Pancreas (tissue), 10 donors: ENCODE measurements at regions not wholly inside any gene's neighbourhood (a gene's known extent, or its start where the extent isn't known, plus 50 kb on each side); places are given as distances from the start of the nearest gene placed in this dataset.

Experiments
- ATAC-seq, 4 donors: fragments of 200-7000 bp; cut with Tn5 transposase; one replicate each; pipeline versions ENCODE4 v1.8.0 to v1.9.1; 2020; ENCODE audit warnings: mild to moderate bottlenecking in 4 of 4, moderate library complexity in 4 of 4
- DNase-seq, 6 donors: peaks; one replicate each; pipeline ENCODE4 v3.0.0-alpha.2; 2020
- FAIRE-seq: peaks from 2 replicates; lab custom pipeline; 2012; peaks lifted over from hg19 to GRCh38; lab: Jason Lieb, UNC
- H3K27ac ChIP-seq, 4 donors: fragments of 200-600 bp; sonication (generic); 1 replicate in 3 of 4; 2 replicates in 1 of 4; pipeline versions ENCODE4 v1.5.0 to v1.8.0; 2020
- H3K27me3 ChIP-seq, 4 donors: fragments of 200-600 bp; one replicate each; pipeline ENCODE4 v1.8.0; 2021
- H3K36me3 ChIP-seq, 3 donors: fragments of 200-600 bp; sonication (generic) in 1 of 3; one replicate each; pipeline versions ENCODE4 v1.5.0 to v1.8.0; 2020 to 2021
- H3K4me1 ChIP-seq, 3 donors: fragments of 200-600 bp; one replicate each; pipeline ENCODE4 v1.8.0; 2021
- H3K4me3 ChIP-seq, 4 donors: fragments of 200-600 bp; sonication (generic) in 2 of 4; one replicate each; pipeline versions ENCODE4 v1.5.0 to v1.8.0; 2020 to 2021
- H3K9me3 ChIP-seq, 4 donors: fragments of 200-600 bp; one replicate each; pipeline ENCODE4 v1.8.0; 2021
- CTCF ChIP-seq, 4 donors: fragments of 200-600 bp; sonication (generic) in 3 of 4; IDR thresholded peaks; one replicate each; pipeline versions ENCODE4 v1.5.0 to v1.8.0; 2021; ENCODE audit warnings: antibody characterized with exemption in 4 of 4
- WGBS, 2 donors: extraction: QIAGEN DNeasy Blood & Tissue Kit; methylation state at CpG; one replicate each; pipeline ENCODE4 v1.1.7; 2013; 5-methylcytosine and 5-hydroxymethylcytosine counted together
- intact Hi-C, 3 donors: fragments of 100-400 bp; cut with DNase I; formaldehyde crosslinking; loops; one replicate each; pipeline versions ENCODE4 v1.11.1 to v1.14.2; 2022
- donor health status: healthy with polysubstance abuse.
- donor health status: DM: no; HTN: no; CAD: no; lungs with moderate emphysema.
- donor health status: DM: no; HTN: no; CAD: no.
- donor health status: control.
- donor health status: control.
- donor health status: Bipolar disorder and iron deficiency.
- donor health status: DM: yes; HTN: yes; CAD: no.
- donor health status: DM: no; HTN: no; CAD: no.
- donor health status: DM: no; HTN: no; CAD: no.
- donor health status: DM: yes; HTN: yes; CAD: no.

- ATAC-seq (no peak), FAIRE-seq (no peak), DNase-seq (peak in 1 of 6 donors; percentile 28)
- H3K9me3 ChIP-seq: no peaks in the 10 kb centered on the region
- no peak overlapping the region for H3K4me3 ChIP-seq
- H3K27ac ChIP-seq: no peak overlapping the region
- WGBS, 2 donors: 64 to 70% methylated on average over 9 of the region's 9 CpGs
- H3K4me1 ChIP-seq: no peaks in the 10 kb centered on the region
- no peaks in the 10 kb centered on the region for H3K36me3 ChIP-seq
- peaks cover 0 to 5% (median 1%) of the 10 kb centered on the region in 4 donors for H3K27me3 ChIP-seq
- TF ChIP-seq CTCF (IDR thresholded peaks at IDR 0.05): no peak
- intact Hi-C loops: no loop called here
Observed at GRCh38 chrX:94871640-94872039, 1197.6 kb downstream of the FAM133A start.

GRCh38 chrX:94901849-94902248 is 1227.8 kb downstream of the FAM133A start:
- no peaks in the 10 kb centered on the region for H3K9me3 ChIP-seq
- DNase-seq (no peak), ATAC-seq (no peak), FAIRE-seq (no peak)
- no peaks in the 10 kb centered on the region for H3K36me3 ChIP-seq
- no peak for TF ChIP-seq CTCF (IDR thresholded peaks at IDR 0.05)
- no peaks in the 10 kb centered on the region for H3K27me3 ChIP-seq
- H3K4me3 ChIP-seq: no peak overlapping the region
- WGBS, 2 donors: 48 to 49% methylated on average over 4 of the region's 4 CpGs
- no peak overlapping the region for H3K27ac ChIP-seq
- H3K4me1 ChIP-seq: no peaks in the 10 kb centered on the region
- intact Hi-C loops: no loop called here

- FAIRE-seq: no peak
- intact Hi-C loops: no loop called here
- Histone ChIP-seq H3K9me3 (no peaks in the 10 kb centered on the region), H3K27ac (no peak overlapping the region), H3K4me1 (no peaks in the 10 kb centered on the region), H3K27me3 (peaks cover 0 to 4% (median 0%) of the 10 kb centered on the region in 4 donors), H3K36me3 (no peaks in the 10 kb centered on the region), H3K4me3 (no peak overlapping the region)
- 47 to 55% methylated on average over 7 of the region's 7 CpGs for WGBS, 2 donors
- no peak for DNase-seq
- ATAC-seq: no peak
- TF ChIP-seq CTCF (IDR thresholded peaks at IDR 0.05): no peak
Observed at GRCh38 chrX:94908171-94908570, 1234.2 kb downstream of the FAM133A start.

GRCh38 chrX:94908648-94909047 is 1234.6 kb downstream of the FAM133A start:
- no peak for ATAC-seq
- FAIRE-seq: no peak
- Histone ChIP-seq H3K9me3 (no peaks in the 10 kb centered on the region), H3K4me1 (no peaks in the 10 kb centered on the region), H3K27me3 (peaks cover 0 to 4% (median 0%) of the 10 kb centered on the region in 4 donors), H3K4me3 (no peak overlapping the region), H3K36me3 (no peaks in the 10 kb centered on the region), H3K27ac (no peak overlapping the region)
- TF ChIP-seq CTCF (IDR thresholded peaks at IDR 0.05): no peak
- no peak for DNase-seq
- intact Hi-C loops: no loop called here
- 50 to 65% methylated on average over 7 of the region's 7 CpGs for WGBS, 2 donors

- Histone ChIP-seq H3K36me3 (no peaks in the 10 kb centered on the region), H3K27ac (no peak overlapping the region), H3K9me3 (no peaks in the 10 kb centered on the region), H3K27me3 (peaks cover 0 to 4% (median 0%) of the 10 kb centered on the region in 4 donors), H3K4me3 (no peak overlapping the region), H3K4me1 (no peaks in the 10 kb centered on the region)
- TF ChIP-seq CTCF (IDR thresholded peaks at IDR 0.05): no peak
- intact Hi-C loops: no loop called here
- FAIRE-seq: no peak
- DNase-seq: no peak
- no peak for ATAC-seq
- WGBS, 2 donors: 21 to 55% methylated on average over 1 of the region's 1 CpG
Observed at GRCh38 chrX:94914235-94914634, 1240.2 kb downstream of the FAM133A start.
